H9 (cell line): ENCODE measurements at regions not wholly inside any gene's neighbourhood (a gene's known extent, or its start where the extent isn't known, plus 50 kb on each side); places are given as distances from the start of the nearest gene placed in this dataset.

Source experiments
- DNase-seq: peaks from one replicate; pipeline ENCODE4 v3.0.0-alpha.2; 2017
- H2AFZ ChIP-seq: one replicate; pipeline ENCODE4 v1.6.1; 2013; ENCODE audit warnings: mild to moderate bottlenecking, low read length, control low read depth, moderate library complexity
- H2AK5ac ChIP-seq: 2 replicates; pipeline ENCODE4 v1.6.1; 2013; ENCODE audit warnings: low read length, control low read depth, mixed read lengths; ENCODE audit not compliant: insufficient read length
- H2BK120ac ChIP-seq: one replicate; pipeline ENCODE4 v1.6.1; 2013; ENCODE audit warnings: low read depth, mild to moderate bottlenecking, low read length, control low read depth, inconsistent platforms; ENCODE audit not compliant: poor library complexity, severe bottlenecking
- H2BK12ac ChIP-seq: 2 replicates; pipeline ENCODE4 v1.6.1; 2013; ENCODE audit warnings: low read length, control low read depth, mixed read lengths, low read depth; ENCODE audit not compliant: insufficient read length
- H2BK15ac ChIP-seq: 2 replicates; pipeline ENCODE4 v1.6.1; 2013; ENCODE audit warnings: low read depth, low read length, control low read depth
- H2BK20ac ChIP-seq: one replicate; pipeline ENCODE4 v1.6.1; 2013; ENCODE audit warnings: low read depth, mild to moderate bottlenecking, low read length, control low read depth, inconsistent platforms; ENCODE audit not compliant: poor library complexity, severe bottlenecking
- H2BK5ac ChIP-seq: 2 replicates; pipeline ENCODE4 v1.6.1; 2013; ENCODE audit warnings: low read length, control low read depth, mixed read lengths; ENCODE audit not compliant: insufficient read length
- H3K14ac ChIP-seq: 2 replicates; pipeline ENCODE4 v1.6.1; 2013; ENCODE audit warnings: low read length, control low read depth; ENCODE audit not compliant: insufficient read depth
- H3K18ac ChIP-seq: 2 replicates; pipeline ENCODE4 v1.6.1; 2013; ENCODE audit warnings: low read depth, mild to moderate bottlenecking, mixed read lengths, low read length, control low read depth; ENCODE audit not compliant: insufficient read length
- H3K23ac ChIP-seq: 2 replicates; pipeline ENCODE4 v1.6.1; 2013; ENCODE audit warnings: low read length, control low read depth, mixed read lengths, low read depth; ENCODE audit not compliant: insufficient read length
- H3K23me2 ChIP-seq: 2 replicates; pipeline ENCODE4 v1.6.1; 2013; ENCODE audit warnings: low read depth, mild to moderate bottlenecking, mixed read lengths, low read length, control low read depth; ENCODE audit not compliant: insufficient read length, poor library complexity, severe bottlenecking
- H3K27ac ChIP-seq: 2 replicates; pipeline ENCODE4 v1.5.1; 2013; ENCODE audit warnings: low read length, control low read depth, mixed read lengths, low read depth; ENCODE audit not compliant: insufficient read length
- H3K27me3 ChIP-seq: 2 replicates; pipeline ENCODE4 v1.6.1; 2013; ENCODE audit warnings: low read length, control low read depth, inconsistent platforms; ENCODE audit not compliant: insufficient read depth
- H3K4ac ChIP-seq: 2 replicates; pipeline ENCODE4 v1.6.1; 2013; ENCODE audit warnings: low read depth, mild to moderate bottlenecking, control low read depth, inconsistent platforms, low read length, moderate library complexity
- H3K4me1 ChIP-seq: 2 replicates; pipeline ENCODE4 v1.6.1; 2013; ENCODE audit warnings: low read length, control low read depth, inconsistent platforms; ENCODE audit not compliant: insufficient read depth
- H3K4me2 ChIP-seq: 2 replicates; pipeline ENCODE4 v1.6.1; 2013; ENCODE audit warnings: low read length, control low read depth, mixed read lengths; ENCODE audit not compliant: insufficient read length, insufficient read depth
- H3K56ac ChIP-seq: 2 replicates; pipeline ENCODE4 v1.6.1; 2013; ENCODE audit warnings: low read depth, mild to moderate bottlenecking, mixed read lengths, low read length, control low read depth; ENCODE audit not compliant: insufficient read length
- H3K79me1 ChIP-seq: 2 replicates; pipeline ENCODE4 v1.6.1; 2013; ENCODE audit warnings: low read depth, mild to moderate bottlenecking, moderate library complexity, low read length, control low read depth, inconsistent platforms; ENCODE audit not compliant: insufficient read depth, poor library complexity, severe bottlenecking
- H3K79me2 ChIP-seq: 2 replicates; pipeline ENCODE4 v1.6.1; 2013; ENCODE audit warnings: low read length, control low read depth, inconsistent platforms; ENCODE audit not compliant: insufficient read depth
- H3K9ac ChIP-seq: 2 replicates; pipeline ENCODE4 v1.6.1; 2013; ENCODE audit warnings: low read length, control low read depth, mixed read lengths; ENCODE audit not compliant: insufficient read length; ENCODE audit errors: extremely low read depth
- H3K9me3 ChIP-seq: one replicate; pipeline ENCODE4 v1.6.1; 2013; ENCODE audit warnings: low read depth, low read length, inconsistent platforms; ENCODE audit not compliant: control insufficient read depth
- H3T11ph ChIP-seq: one replicate; pipeline ENCODE4 v1.6.1; 2013; ENCODE audit warnings: mild to moderate bottlenecking, low read length, control low read depth, inconsistent platforms
- H4K20me1 ChIP-seq: one replicate; pipeline ENCODE4 v1.6.1; 2013; ENCODE audit not compliant: control insufficient read depth, insufficient read length, insufficient read depth
- H4K5ac ChIP-seq: 2 replicates; pipeline ENCODE4 v1.6.1; 2013; ENCODE audit warnings: low read depth, mild to moderate bottlenecking, mixed read lengths, low read length, control low read depth; ENCODE audit not compliant: insufficient read length
- H4K8ac ChIP-seq: replicated peaks from 2 replicates; pipeline ENCODE4 v1.6.1; 2013; ENCODE audit warnings: low read length, control low read depth, mixed read lengths, low read depth; ENCODE audit not compliant: insufficient read length
- H4K91ac ChIP-seq: 2 replicates; pipeline ENCODE4 v1.6.1; 2013; ENCODE audit warnings: low read depth, mild to moderate bottlenecking, moderate library complexity, mixed read lengths, low read length, control low read depth; ENCODE audit not compliant: insufficient read length
- H3K27ac Mint-ChIP-seq, 3 experiments: 2 replicates in 2 of 3; 3 replicates in 1 of 3; pipeline ENCODE4 v1.8.0; 2020 to 2021; ENCODE audit warnings: mixed read lengths in 3 of 3, mild to moderate bottlenecking in 1 of 3, moderate library complexity in 1 of 3
- H3K27me3 Mint-ChIP-seq: 2 replicates; pipeline ENCODE4 v1.8.0; 2021; ENCODE audit warnings: low read depth, mild to moderate bottlenecking, moderate library complexity, mixed read lengths
- H3K36me3 Mint-ChIP-seq, 3 experiments: 2 replicates in 2 of 3; 3 replicates in 1 of 3; pipeline ENCODE4 v1.8.0; 2020 to 2021; ENCODE audit warnings: low read depth in 3 of 3, mixed read lengths in 3 of 3; ENCODE audit not compliant: insufficient read depth in 1 of 3
- H3K4me1 Mint-ChIP-seq, 2 experiments: 2 replicates each; pipeline ENCODE4 v1.8.0; 2020; ENCODE audit warnings: mixed read lengths in 2 of 2
- H3K4me3 Mint-ChIP-seq, 2 experiments: 2 replicates in 1 of 2; 3 replicates in 1 of 2; pipeline ENCODE4 v1.8.0; 2020 to 2021; ENCODE audit warnings: mild to moderate bottlenecking in 2 of 2, mixed read lengths in 2 of 2, moderate library complexity in 1 of 2
- H3K9me3 Mint-ChIP-seq, 2 experiments: 2 replicates in 1 of 2; 3 replicates in 1 of 2; pipeline ENCODE4 v1.8.0; 2020; ENCODE audit warnings: mild to moderate bottlenecking in 2 of 2, mixed read lengths in 2 of 2, moderate library complexity in 1 of 2
- WGBS: extraction: QIAGEN DNeasy Blood & Tissue Kit; methylation state at CpG from one replicate; pipeline ENCODE4 v1.1.7; 2013; ENCODE audit warnings: missing lambda C conversion rate, low lambda C conversion rate, mixed read lengths; ENCODE audit not compliant: insufficient read length; ENCODE audit errors: extremely low coverage; 5-methylcytosine and 5-hydroxymethylcytosine counted together
- TF ChIP-seq, protein P1 (sequence below): fragments of 200-600 bp; sonication (generic); conservative IDR thresholded peaks from 3 replicates; pipeline ENCODE4 v1.8.0; 2021; ENCODE audit warnings: antibody characterized with exemption, mild to moderate bottlenecking

DNA sequence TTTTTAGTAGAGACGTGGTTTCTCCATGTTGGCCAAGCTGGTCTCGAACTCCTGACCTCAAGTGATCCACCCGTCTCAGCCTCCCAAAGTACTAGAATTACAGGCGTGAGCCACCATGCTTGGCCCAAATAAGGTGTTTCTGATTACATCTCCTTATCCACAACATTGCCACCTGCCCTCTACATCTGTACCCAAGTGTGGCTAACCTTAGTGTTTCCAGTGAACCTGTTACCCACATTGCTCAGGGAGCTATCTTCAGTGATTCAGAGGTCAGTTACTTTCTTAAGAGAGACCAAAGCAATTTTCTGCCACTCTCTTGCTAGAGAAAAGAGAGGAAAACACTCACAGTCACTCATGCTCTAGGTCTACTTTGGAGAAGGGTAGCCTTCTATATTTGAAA lies 115.0 kb upstream of the SLC39A10 start:
- Histone ChIP-seq H2BK12ac (no peak overlapping the region), H3K23ac (no peak overlapping the region), H2BK120ac (no peak overlapping the region), H2BK20ac (no peak overlapping the region), H3K79me2 (no peaks in the 10 kb centered on the region), H3K4ac (no peak overlapping the region), H3K79me1 (no peaks in the 10 kb centered on the region), H4K8ac (no peak overlapping the region), H3K18ac (no peak overlapping the region), H3K23me2 (no peaks in the 10 kb centered on the region), H3K27ac (no peak overlapping the region), H3T11ph (no peak overlapping the region), H3K56ac (no peak overlapping the region), H3K9ac (no peak overlapping the region), H3K9me3 (no peaks in the 10 kb centered on the region), H3K14ac (no peak overlapping the region), H3K27me3 (no peaks in the 10 kb centered on the region), H2AK5ac (no peak overlapping the region), H2BK5ac (no peak overlapping the region), H3K4me2 (no peak overlapping the region), H4K20me1 (no peaks in the 10 kb centered on the region), H2BK15ac (no peak overlapping the region), H2AFZ (no peak overlapping the region), H4K5ac (no peak overlapping the region), H3K4me1 (no peaks in the 10 kb centered on the region), H4K91ac (no peak overlapping the region)
- Mint-ChIP-seq H3K9me3 (no peaks in the 10 kb centered on the region), H3K27me3 (no peaks in the 10 kb centered on the region), H3K4me3 (no peak overlapping the region), H3K36me3 (peaks cover 0 to 5% (median 0%) of the 10 kb centered on the region in 3 experiments; a peak in 2 of 7 replicates), H3K4me1 (peaks cover 0 to 8% of the 10 kb centered on the region in 2 experiments; a peak in 2 of 4 replicates), H3K27ac (no peak overlapping the region)
- no peak for DNase-seq
- TF ChIP-seq, protein P1, sequence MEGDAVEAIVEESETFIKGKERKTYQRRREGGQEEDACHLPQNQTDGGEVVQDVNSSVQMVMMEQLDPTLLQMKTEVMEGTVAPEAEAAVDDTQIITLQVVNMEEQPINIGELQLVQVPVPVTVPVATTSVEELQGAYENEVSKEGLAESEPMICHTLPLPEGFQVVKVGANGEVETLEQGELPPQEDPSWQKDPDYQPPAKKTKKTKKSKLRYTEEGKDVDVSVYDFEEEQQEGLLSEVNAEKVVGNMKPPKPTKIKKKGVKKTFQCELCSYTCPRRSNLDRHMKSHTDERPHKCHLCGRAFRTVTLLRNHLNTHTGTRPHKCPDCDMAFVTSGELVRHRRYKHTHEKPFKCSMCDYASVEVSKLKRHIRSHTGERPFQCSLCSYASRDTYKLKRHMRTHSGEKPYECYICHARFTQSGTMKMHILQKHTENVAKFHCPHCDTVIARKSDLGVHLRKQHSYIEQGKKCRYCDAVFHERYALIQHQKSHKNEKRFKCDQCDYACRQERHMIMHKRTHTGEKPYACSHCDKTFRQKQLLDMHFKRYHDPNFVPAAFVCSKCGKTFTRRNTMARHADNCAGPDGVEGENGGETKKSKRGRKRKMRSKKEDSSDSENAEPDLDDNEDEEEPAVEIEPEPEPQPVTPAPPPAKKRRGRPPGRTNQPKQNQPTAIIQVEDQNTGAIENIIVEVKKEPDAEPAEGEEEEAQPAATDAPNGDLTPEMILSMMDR: no peak
- no CpG with 5 or more reads among the region's 4 CpGs for WGBS
